CD4-positive, alpha-beta T cell (primary cell): ENCODE measurements at regions not wholly inside any gene's neighbourhood (a gene's known extent, or its start where the extent isn't known, plus 50 kb on each side); places are given as distances from the start of the nearest gene placed in this dataset.

Experiments used
- ATAC-seq: fragments of 200-7000 bp; cut with Tn5 transposase; one replicate; pipeline ENCODE4 v1.10.0; 2022; ENCODE audit warnings: mild to moderate bottlenecking; ENCODE audit not compliant: poor library complexity
- CTCF ChIA-PET: fragments of 350-600 bp; sonication (Branson Sonifier 250); formaldehyde crosslinking; loops from one replicate; lab custom pipeline; 2021; ENCODE audit warnings: antibody characterized with exemption, inconsistent platforms; lab: Charles Lee
- POLR2A ChIA-PET: fragments of 350-600 bp; sonication (Branson Sonifier 250); formaldehyde crosslinking; loops from one replicate; lab custom pipeline; 2021; ENCODE audit warnings: antibody characterized with exemption, inconsistent platforms; lab: Charles Lee
- DNase-seq, 14 experiments: peaks; one replicate each; pipeline ENCODE4 v3.0.0-alpha.2; 2013 to 2020; ENCODE audit warnings: mixed read lengths in 2 of 14
- H3K27ac ChIP-seq, 2 donors: one replicate each; pipeline versions ENCODE4 v1.5.1 to v1.7.0; 2013; ENCODE audit warnings: low read length in 2 of 2, low read depth in 1 of 2, mild to moderate bottlenecking in 1 of 2
- H3K27me3 ChIP-seq, 2 experiments: 1 replicate in 1 of 2; 2 replicates in 1 of 2; pipeline versions ENCODE4 v1.6.1 to v1.7.0; 2013; ENCODE audit warnings: low read length in 2 of 2, control low read depth in 1 of 2, mild to moderate bottlenecking in 1 of 2, moderate library complexity in 1 of 2; ENCODE audit not compliant: insufficient read depth in 2 of 2, control insufficient read depth in 1 of 2
- H3K36me3 ChIP-seq: one replicate; pipeline ENCODE4 v1.6.1; 2013; ENCODE audit warnings: low read length, control low read depth; ENCODE audit not compliant: insufficient read depth
- H3K4me1 ChIP-seq: one replicate; pipeline ENCODE4 v1.6.1; 2013; ENCODE audit warnings: low read length, control low read depth; ENCODE audit not compliant: insufficient read depth
- H3K4me3 ChIP-seq: one replicate; pipeline ENCODE4 v1.5.1; 2013; ENCODE audit warnings: mild to moderate bottlenecking, low read length, moderate library complexity
- H3K9me3 ChIP-seq, 2 experiments: 1 replicate in 1 of 2; 2 replicates in 1 of 2; pipeline versions ENCODE4 v1.6.1 to v1.7.0; 2013; ENCODE audit warnings: low read length in 2 of 2, mild to moderate bottlenecking in 2 of 2, control low read depth in 1 of 2, moderate library complexity in 1 of 2; ENCODE audit not compliant: control insufficient read depth in 1 of 2, insufficient read depth in 1 of 2
- H3K27ac Mint-ChIP-seq: one replicate; pipeline ENCODE4 v1.8.0; 2020; ENCODE audit warnings: mixed read lengths
- H3K27me3 Mint-ChIP-seq: one replicate; pipeline ENCODE4 v1.8.0; 2021; ENCODE audit warnings: mixed read lengths
- H3K36me3 Mint-ChIP-seq: one replicate; pipeline ENCODE4 v1.8.0; 2021; ENCODE audit warnings: low read depth, mixed read lengths
- H3K4me1 Mint-ChIP-seq: one replicate; pipeline ENCODE4 v1.8.0; 2021; ENCODE audit warnings: low read depth, mixed read lengths
- H3K4me3 Mint-ChIP-seq: one replicate; pipeline ENCODE4 v1.8.0; 2020; ENCODE audit warnings: mild to moderate bottlenecking, mixed read lengths
- H3K9me3 Mint-ChIP-seq: one replicate; pipeline ENCODE4 v1.8.0; 2020; ENCODE audit warnings: mixed read lengths
- CTCF ChIP-seq: fragments of 200-600 bp; IDR thresholded peaks from one replicate; pipeline ENCODE4 v1.8.0; 2022; ENCODE audit warnings: antibody characterized with exemption, mild to moderate bottlenecking
- intact Hi-C, 2 experiments: fragments of 100-400 bp; cut with DNase I in 1 of 2; cut with micrococcal nuclease in 1 of 2; formaldehyde crosslinking; loops; one replicate each; pipeline versions ENCODE4 v1.15.1 to v1.9.0; 2023 to 2025; cut with DNase I, micrococcal nuclease

GRCh38 chr3:194852345-194852744 lies 166.7 kb downstream of the FAM43A start:
- Mint-ChIP-seq H3K36me3 (no peaks in the 10 kb centered on the region), H3K9me3 (no peaks in the 10 kb centered on the region), H3K4me1 (no peaks in the 10 kb centered on the region), H3K27me3 (no peaks in the 10 kb centered on the region), H3K4me3 (no peak overlapping the region), H3K27ac (no peak overlapping the region)
- Histone ChIP-seq H3K27me3 (no peaks in the 10 kb centered on the region), H3K27ac (no peak overlapping the region), H3K36me3 (no peaks in the 10 kb centered on the region), H3K4me1 (no peaks in the 10 kb centered on the region), H3K9me3 (no peaks in the 10 kb centered on the region), H3K4me3 (no peak overlapping the region)
- ChIA-PET POLR2A (no interaction called here), CTCF (no interaction called here)
- TF ChIP-seq CTCF, result no peak
- ATAC-seq, result no peak
- intact Hi-C loops, result no loop called here
- DNase-seq, result no peak

GRCh38 chr3:194852831-194853508 lies 167.3 kb downstream of the FAM43A start:
- Histone ChIP-seq H3K4me1 (no peaks in the 10 kb centered on the region), H3K27me3 (no peaks in the 10 kb centered on the region), H3K9me3 (no peaks in the 10 kb centered on the region), H3K27ac (no peak overlapping the region), H3K36me3 (no peaks in the 10 kb centered on the region), H3K4me3 (no peak overlapping the region)
- intact Hi-C loops, result no loop called here
- ATAC-seq (no peak), DNase-seq (no peak)
- Mint-ChIP-seq H3K27me3 (no peaks in the 10 kb centered on the region), H3K9me3 (no peaks in the 10 kb centered on the region), H3K27ac (no peak overlapping the region), H3K4me1 (no peaks in the 10 kb centered on the region), H3K36me3 (no peaks in the 10 kb centered on the region), H3K4me3 (no peak overlapping the region)
- CTCF ChIA-PET, result no interaction called here
- POLR2A ChIA-PET, result no interaction called here
- TF ChIP-seq CTCF, result no peak

GRCh38 chr3:194854206-194854605 lies 168.5 kb downstream of the FAM43A start:
- H3K27me3 ChIP-seq, result no peaks in the 10 kb centered on the region
- Mint-ChIP-seq H3K36me3 (no peaks in the 10 kb centered on the region), H3K27ac (no peak overlapping the region), H3K27me3 (no peaks in the 10 kb centered on the region), H3K4me1 (no peaks in the 10 kb centered on the region), H3K4me3 (no peak overlapping the region), H3K9me3 (no peaks in the 10 kb centered on the region)
- H3K4me1 ChIP-seq, result no peaks in the 10 kb centered on the region
- no peaks in the 10 kb centered on the region for H3K9me3 ChIP-seq
- intact Hi-C loops, result no loop called here
- DNase-seq, result no peak
- no peak overlapping the region for H3K4me3 ChIP-seq
- TF ChIP-seq CTCF, result no peak
- no peaks in the 10 kb centered on the region for H3K36me3 ChIP-seq
- ATAC-seq, result no peak
- H3K27ac ChIP-seq, result no peak overlapping the region
- ChIA-PET POLR2A (no interaction called here), CTCF (no interaction called here)
